ENCODE measurements at regions not wholly inside any gene's neighbourhood (a gene's known extent, or its start where the extent isn't known, plus 50 kb on each side); places are given as distances from the start of the nearest gene placed in this dataset.

DNA sequence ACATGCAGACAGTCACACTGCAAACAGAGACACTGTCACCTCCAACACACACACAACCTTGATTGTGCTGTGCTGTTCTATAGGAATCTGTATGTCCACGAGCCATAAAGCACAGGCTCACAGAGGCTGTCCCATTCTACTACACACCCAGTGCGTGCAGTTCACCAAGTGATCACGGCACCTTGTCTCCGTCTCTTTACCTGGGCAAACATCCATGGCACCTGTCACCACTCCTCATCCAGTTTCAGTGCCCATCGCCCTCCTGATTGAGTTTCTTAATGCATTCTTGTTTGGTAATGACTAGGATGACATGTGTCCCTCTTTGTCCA, 65.8 kb upstream of the STMND1 start:
- TF ChIP-seq, protein P1, sequence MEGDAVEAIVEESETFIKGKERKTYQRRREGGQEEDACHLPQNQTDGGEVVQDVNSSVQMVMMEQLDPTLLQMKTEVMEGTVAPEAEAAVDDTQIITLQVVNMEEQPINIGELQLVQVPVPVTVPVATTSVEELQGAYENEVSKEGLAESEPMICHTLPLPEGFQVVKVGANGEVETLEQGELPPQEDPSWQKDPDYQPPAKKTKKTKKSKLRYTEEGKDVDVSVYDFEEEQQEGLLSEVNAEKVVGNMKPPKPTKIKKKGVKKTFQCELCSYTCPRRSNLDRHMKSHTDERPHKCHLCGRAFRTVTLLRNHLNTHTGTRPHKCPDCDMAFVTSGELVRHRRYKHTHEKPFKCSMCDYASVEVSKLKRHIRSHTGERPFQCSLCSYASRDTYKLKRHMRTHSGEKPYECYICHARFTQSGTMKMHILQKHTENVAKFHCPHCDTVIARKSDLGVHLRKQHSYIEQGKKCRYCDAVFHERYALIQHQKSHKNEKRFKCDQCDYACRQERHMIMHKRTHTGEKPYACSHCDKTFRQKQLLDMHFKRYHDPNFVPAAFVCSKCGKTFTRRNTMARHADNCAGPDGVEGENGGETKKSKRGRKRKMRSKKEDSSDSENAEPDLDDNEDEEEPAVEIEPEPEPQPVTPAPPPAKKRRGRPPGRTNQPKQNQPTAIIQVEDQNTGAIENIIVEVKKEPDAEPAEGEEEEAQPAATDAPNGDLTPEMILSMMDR (IDR thresholded peaks at IDR 0.05; ENCODE audit: low read depth, low read length, missing control alignments): no peak
- no peak overlapping the region for H3K4me3 ChIP-seq (replicated peaks; ENCODE audit: low read depth, low read length)
- no peak for DNase-seq (ENCODE audit: extremely low read depth, low read depth)

DNA sequence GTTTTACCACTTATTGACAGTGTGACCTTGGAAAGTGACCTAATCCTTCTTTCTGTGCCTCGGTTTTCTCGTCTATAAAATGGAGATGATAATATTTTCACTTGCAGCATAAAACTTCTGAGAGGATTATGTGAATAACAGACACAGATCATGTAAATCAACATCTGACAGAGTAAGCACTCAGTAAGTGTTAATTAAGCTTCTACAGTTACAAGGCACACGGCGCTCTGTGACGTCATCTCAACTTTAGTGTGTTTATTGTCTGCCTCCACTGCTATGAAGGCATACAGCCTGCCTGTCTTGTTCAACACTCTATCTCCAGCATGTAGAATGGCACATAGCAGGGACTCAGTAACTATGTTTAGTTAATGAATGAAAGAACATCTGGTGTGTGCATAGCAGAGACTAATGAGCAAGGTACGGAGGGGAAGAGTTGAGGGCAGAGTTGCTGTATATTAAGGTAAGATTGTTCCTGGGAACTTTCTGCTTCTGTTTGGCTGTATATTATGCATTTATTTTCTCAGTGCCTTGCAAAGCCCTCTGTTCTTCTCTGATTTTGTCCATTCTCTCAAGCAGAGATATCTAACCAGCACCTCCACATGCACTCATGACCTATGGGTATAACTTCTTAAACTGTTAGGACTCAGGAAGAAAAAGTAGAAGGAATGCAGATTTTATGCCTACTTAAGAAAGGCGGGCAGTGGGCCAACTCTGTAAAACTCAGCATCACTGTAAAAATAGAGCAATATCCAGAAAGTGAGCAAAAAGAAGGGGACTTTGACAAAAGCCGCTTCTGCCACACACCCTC, 66.4 kb upstream of the STMND1 start:
- no peak overlapping the region for H3K4me3 ChIP-seq (replicated peaks; ENCODE audit: low read depth, low read length)
- TF ChIP-seq, protein P1 (IDR thresholded peaks at IDR 0.05; ENCODE audit: low read depth, low read length, missing control alignments): no peak
- no peak for DNase-seq (ENCODE audit: extremely low read depth, low read depth)

DNA sequence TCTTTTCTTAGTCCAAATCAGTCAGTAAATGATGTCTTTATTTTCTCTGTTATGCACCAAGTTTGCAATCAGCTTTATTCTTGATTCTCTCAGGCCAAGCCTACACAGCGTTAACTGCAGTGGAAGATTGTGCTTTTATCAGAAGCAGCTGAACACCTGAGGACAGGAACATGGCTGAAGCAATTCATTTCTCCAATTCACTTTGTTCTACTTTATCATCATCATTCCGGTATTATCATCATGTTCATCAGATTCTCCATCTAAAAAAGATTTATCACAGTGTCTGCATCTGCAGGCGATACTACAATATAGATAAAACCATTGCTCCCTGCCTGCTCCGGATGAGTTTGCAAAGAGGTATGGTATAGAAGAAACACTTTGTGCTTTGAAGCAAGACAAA, 68.1 kb upstream of the STMND1 start:
- DNase-seq (ENCODE audit: extremely low read depth, low read depth): no peak
- no peak overlapping the region for H3K4me3 ChIP-seq (replicated peaks; ENCODE audit: low read depth, low read length)
- TF ChIP-seq, protein P1 (IDR thresholded peaks at IDR 0.05; ENCODE audit: low read depth, low read length, missing control alignments): no peak

- DNase-seq (ENCODE audit: extremely low read depth, low read depth): peak; percentile 89
- TF ChIP-seq, protein P1 (IDR thresholded peaks at IDR 0.05; ENCODE audit: low read depth, low read length, missing control alignments): no peak
- H3K4me3 ChIP-seq (replicated peaks; ENCODE audit: low read depth, low read length): no peak overlapping the region
Observed at GRCh38 chr6:17032988-17033634, 68.7 kb upstream of the STMND1 start.

- DNase-seq (ENCODE audit: extremely low read depth, low read depth): no peak
- TF ChIP-seq, protein P1 (IDR thresholded peaks at IDR 0.05; ENCODE audit: low read depth, low read length, missing control alignments): no peak
- H3K4me3 ChIP-seq (replicated peaks; ENCODE audit: low read depth, low read length): no peak overlapping the region
Observed at GRCh38 chr6:17032590-17032987, 69.3 kb upstream of the STMND1 start.

- H3K4me3 ChIP-seq (replicated peaks; ENCODE audit: low read depth, low read length): no peak overlapping the region
- DNase-seq (ENCODE audit: extremely low read depth, low read depth): no peak
- TF ChIP-seq, protein P1 (IDR thresholded peaks at IDR 0.05; ENCODE audit: low read depth, low read length, missing control alignments): no peak
Observed at GRCh38 chr6:17031961-17032360, 69.9 kb upstream of the STMND1 start.

All from HFF-Myc (cell line).